CD8-positive, alpha-beta memory T cell (primary cell): ENCODE measurements at regions not wholly inside any gene's neighbourhood (a gene's known extent, or its start where the extent isn't known, plus 50 kb on each side); places are given as distances from the start of the nearest gene placed in this dataset.

ENCODE experiments used
- CTCF ChIA-PET: fragments of 350-600 bp; sonication (Branson Sonifier 250); formaldehyde crosslinking; loops from one replicate; lab custom pipeline; 2021; ENCODE audit warnings: antibody characterized with exemption; lab: Charles Lee
- POLR2A ChIA-PET: fragments of 350-600 bp; sonication (Branson Sonifier 250); formaldehyde crosslinking; loops from one replicate; lab custom pipeline; 2021; ENCODE audit warnings: antibody characterized with exemption; lab: Charles Lee
- DNase-seq, 5 donors: peaks; one replicate each; pipeline versions ENCODE4 v3.0.0 to v3.0.0-alpha.2; 2020 to 2022; ENCODE audit warnings: mixed read lengths in 1 of 5
- H3K27ac ChIP-seq: one replicate; pipeline ENCODE4 v1.7.0; 2013; ENCODE audit warnings: low read depth, mild to moderate bottlenecking, low read length, moderate library complexity
- H3K27me3 ChIP-seq: 2 replicates; pipeline ENCODE4 v1.7.0; 2013; ENCODE audit warnings: low read length, mild to moderate bottlenecking; ENCODE audit not compliant: insufficient read depth, poor library complexity, severe bottlenecking
- H3K36me3 ChIP-seq: 2 replicates; pipeline ENCODE4 v1.7.0; 2013; ENCODE audit warnings: mild to moderate bottlenecking, low read length, moderate library complexity; ENCODE audit not compliant: insufficient read depth
- H3K4me1 ChIP-seq: 2 replicates; pipeline ENCODE4 v1.7.0; 2013; ENCODE audit warnings: mild to moderate bottlenecking, low read length, moderate library complexity; ENCODE audit not compliant: insufficient read depth
- H3K4me3 ChIP-seq: 2 replicates; pipeline ENCODE4 v1.7.0; 2013; ENCODE audit warnings: mild to moderate bottlenecking, low read length
- H3K9me3 ChIP-seq: 2 replicates; pipeline ENCODE4 v1.7.0; 2013; ENCODE audit warnings: mild to moderate bottlenecking, low read length
- H3K27ac Mint-ChIP-seq, 8 donors: one replicate each; pipeline ENCODE4 v1.8.0; 2020 to 2021; ENCODE audit warnings: mixed read lengths in 8 of 8, mild to moderate bottlenecking in 6 of 8, inconsistent platforms in 3 of 8, moderate library complexity in 3 of 8
- H3K27me3 Mint-ChIP-seq, 2 donors: one replicate each; pipeline ENCODE4 v1.8.0; 2020 to 2021; ENCODE audit warnings: mixed read lengths in 2 of 2, mild to moderate bottlenecking in 1 of 2, moderate library complexity in 1 of 2
- H3K36me3 Mint-ChIP-seq, 3 donors: one replicate each; pipeline ENCODE4 v1.8.0; 2020 to 2021; ENCODE audit warnings: mixed read lengths in 3 of 3, inconsistent platforms in 1 of 3, mild to moderate bottlenecking in 1 of 3
- H3K4me1 Mint-ChIP-seq, 3 donors: one replicate each; pipeline ENCODE4 v1.8.0; 2020 to 2021; ENCODE audit warnings: mixed read lengths in 3 of 3, inconsistent platforms in 1 of 3, mild to moderate bottlenecking in 1 of 3
- H3K4me3 Mint-ChIP-seq, 7 donors: one replicate each; pipeline ENCODE4 v1.8.0; 2020 to 2021; ENCODE audit warnings: mixed read lengths in 7 of 7, mild to moderate bottlenecking in 6 of 7, moderate library complexity in 4 of 7, inconsistent platforms in 2 of 7
- H3K9me3 Mint-ChIP-seq, 5 donors: one replicate each; pipeline ENCODE4 v1.8.0; 2020 to 2022; ENCODE audit warnings: mixed read lengths in 5 of 5, mild to moderate bottlenecking in 3 of 5, moderate library complexity in 2 of 5, inconsistent platforms in 1 of 5

- CTCF ChIA-PET, result no interaction called here
- no peaks in the 10 kb centered on the region for H3K36me3 ChIP-seq
- H3K4me3 ChIP-seq, result no peak overlapping the region
- POLR2A ChIA-PET, result no interaction called here
- H3K4me1 ChIP-seq, result no peaks in the 10 kb centered on the region
- H3K9me3 ChIP-seq, result no peaks in the 10 kb centered on the region
- Mint-ChIP-seq H3K9me3 (peaks cover 13 to 44% (median 22%) of the 10 kb centered on the region in 5 donors), H3K36me3 (no peaks in the 10 kb centered on the region), H3K4me3 (no peak overlapping the region), H3K4me1 (no peaks in the 10 kb centered on the region), H3K27ac (no peak overlapping the region), H3K27me3 (no peaks in the 10 kb centered on the region)
- H3K27me3 ChIP-seq, result no peaks in the 10 kb centered on the region
- no peak overlapping the region for H3K27ac ChIP-seq
- DNase-seq, result no peak
Measured at GRCh38 chr3:76582632-76583378, 457.1 kb upstream of the ROBO2 start.

GRCh38 chr3:76585794-76586392 is 454.0 kb upstream of the ROBO2 start:
- Histone ChIP-seq H3K4me1 (no peaks in the 10 kb centered on the region), H3K9me3 (no peaks in the 10 kb centered on the region), H3K4me3 (no peak overlapping the region), H3K36me3 (no peaks in the 10 kb centered on the region), H3K27me3 (no peaks in the 10 kb centered on the region), H3K27ac (no peak overlapping the region)
- no peak for DNase-seq
- ChIA-PET CTCF (no interaction called here), POLR2A (no interaction called here)
- Mint-ChIP-seq H3K36me3 (no peaks in the 10 kb centered on the region), H3K27me3 (no peaks in the 10 kb centered on the region), H3K4me3 (no peak overlapping the region), H3K9me3 (peaks cover 6 to 31% (median 17%) of the 10 kb centered on the region in 5 donors), H3K27ac (no peak overlapping the region), H3K4me1 (no peaks in the 10 kb centered on the region)

- POLR2A ChIA-PET, result no interaction called here
Measured at GRCh38 chr3:76586471-76586870, 453.4 kb upstream of the ROBO2 start.

GRCh38 chr3:76610150-76610549 is 429.7 kb upstream of the ROBO2 start:
- Mint-ChIP-seq H3K4me1 (no peaks in the 10 kb centered on the region), H3K36me3 (no peaks in the 10 kb centered on the region), H3K27ac (no peak overlapping the region), H3K9me3 (peaks cover 0 to 18% (median 8%) of the 10 kb centered on the region in 5 donors), H3K4me3 (no peak overlapping the region), H3K27me3 (no peaks in the 10 kb centered on the region)
- CTCF ChIA-PET, result no interaction called here
- no peaks in the 10 kb centered on the region for H3K36me3 ChIP-seq
- H3K4me3 ChIP-seq, result no peak overlapping the region
- H3K27me3 ChIP-seq, result no peaks in the 10 kb centered on the region
- H3K9me3 ChIP-seq, result no peaks in the 10 kb centered on the region
- DNase-seq, result no peak
- H3K4me1 ChIP-seq, result no peaks in the 10 kb centered on the region
- POLR2A ChIA-PET, result no interaction called here
- H3K27ac ChIP-seq, result no peak overlapping the region

More at GRCh38 chr3:76586471-76586870, 453.4 kb upstream of the ROBO2 start:
- no peaks in the 10 kb centered on the region for H3K36me3 Mint-ChIP-seq
- CTCF ChIA-PET, result no interaction called here
- H3K27me3 Mint-ChIP-seq, result no peaks in the 10 kb centered on the region
- Histone ChIP-seq H3K27me3 (no peaks in the 10 kb centered on the region), H3K27ac (no peak overlapping the region), H3K9me3 (no peaks in the 10 kb centered on the region), H3K4me3 (no peak overlapping the region), H3K36me3 (no peaks in the 10 kb centered on the region), H3K4me1 (no peaks in the 10 kb centered on the region)
- no peaks in the 10 kb centered on the region for H3K4me1 Mint-ChIP-seq
- H3K4me3 Mint-ChIP-seq, result no peak overlapping the region
- H3K27ac Mint-ChIP-seq, result no peak overlapping the region
- H3K9me3 Mint-ChIP-seq, result peaks cover 3 to 34% (median 15%) of the 10 kb centered on the region in 5 donors
- no peak for DNase-seq

- H3K27ac Mint-ChIP-seq, result no peak overlapping the region
- no peak overlapping the region for H3K4me3 Mint-ChIP-seq
- Histone ChIP-seq H3K9me3 (no peaks in the 10 kb centered on the region), H3K36me3 (no peaks in the 10 kb centered on the region), H3K27ac (no peak overlapping the region), H3K4me3 (no peak overlapping the region), H3K27me3 (no peaks in the 10 kb centered on the region), H3K4me1 (no peaks in the 10 kb centered on the region)
- CTCF ChIA-PET, result no interaction called here
- H3K27me3 Mint-ChIP-seq, result no peaks in the 10 kb centered on the region
- no peaks in the 10 kb centered on the region for H3K4me1 Mint-ChIP-seq
- no peak for DNase-seq
- H3K9me3 Mint-ChIP-seq, result peaks cover 2 to 25% (median 10%) of the 10 kb centered on the region in 5 donors
- POLR2A ChIA-PET, result no interaction called here
- H3K36me3 Mint-ChIP-seq, result no peaks in the 10 kb centered on the region
Measured at GRCh38 chr3:76615719-76616118, 424.2 kb upstream of the ROBO2 start.

GRCh38 chr3:76624164-76624563 is 415.7 kb upstream of the ROBO2 start:
- Mint-ChIP-seq H3K27me3 (no peaks in the 10 kb centered on the region), H3K36me3 (no peaks in the 10 kb centered on the region), H3K27ac (no peak overlapping the region), H3K4me3 (no peak overlapping the region), H3K4me1 (no peaks in the 10 kb centered on the region), H3K9me3 (peaks cover 13 to 39% (median 24%) of the 10 kb centered on the region in 5 donors)
- Histone ChIP-seq H3K9me3 (no peaks in the 10 kb centered on the region), H3K27ac (no peak overlapping the region), H3K4me3 (no peak overlapping the region), H3K27me3 (no peaks in the 10 kb centered on the region), H3K36me3 (no peaks in the 10 kb centered on the region), H3K4me1 (no peaks in the 10 kb centered on the region)
- POLR2A ChIA-PET, result no interaction called here
- DNase-seq, result no peak
- CTCF ChIA-PET, result no interaction called here

GRCh38 chr3:76627236-76627635 is 412.7 kb upstream of the ROBO2 start:
- ChIA-PET POLR2A (no interaction called here), CTCF (no interaction called here)
- no peaks in the 10 kb centered on the region for H3K27me3 ChIP-seq
- H3K4me3 Mint-ChIP-seq, result no peak overlapping the region
- H3K27ac ChIP-seq, result no peak overlapping the region
- H3K9me3 ChIP-seq, result no peaks in the 10 kb centered on the region
- no peaks in the 10 kb centered on the region for H3K36me3 ChIP-seq
- no peaks in the 10 kb centered on the region for H3K36me3 Mint-ChIP-seq
- H3K4me1 Mint-ChIP-seq, result no peaks in the 10 kb centered on the region
- DNase-seq, result no peak
- H3K27ac Mint-ChIP-seq, result no peak overlapping the region
- no peaks in the 10 kb centered on the region for H3K27me3 Mint-ChIP-seq
- H3K4me3 ChIP-seq, result no peak overlapping the region
- no peaks in the 10 kb centered on the region for H3K4me1 ChIP-seq
- peaks cover 13 to 36% (median 31%) of the 10 kb centered on the region in 5 donors for H3K9me3 Mint-ChIP-seq

GRCh38 chr3:76631251-76631650 is 408.6 kb upstream of the ROBO2 start:
- DNase-seq, result no peak
- H3K4me3 ChIP-seq, result no peak overlapping the region
- peaks cover 3 to 27% (median 15%) of the 10 kb centered on the region in 5 donors for H3K9me3 Mint-ChIP-seq
- no peaks in the 10 kb centered on the region for H3K27me3 ChIP-seq
- no peak overlapping the region for H3K27ac Mint-ChIP-seq
- CTCF ChIA-PET, result no interaction called here
- H3K36me3 ChIP-seq, result no peaks in the 10 kb centered on the region
- no peaks in the 10 kb centered on the region for H3K9me3 ChIP-seq
- H3K4me1 Mint-ChIP-seq, result no peaks in the 10 kb centered on the region
- POLR2A ChIA-PET, result no interaction called here
- no peak overlapping the region for H3K4me3 Mint-ChIP-seq
- no peaks in the 10 kb centered on the region for H3K27me3 Mint-ChIP-seq
- no peaks in the 10 kb centered on the region for H3K36me3 Mint-ChIP-seq
- no peak overlapping the region for H3K27ac ChIP-seq
- H3K4me1 ChIP-seq, result no peaks in the 10 kb centered on the region
